GM19397 (cell line): ENCODE measurements at regions not wholly inside any gene's neighbourhood (a gene's known extent, or its start where the extent isn't known, plus 50 kb on each side); places are given as distances from the start of the nearest gene placed in this dataset.

Experiments
- ATAC-seq: cut with Tn5 transposase; IDR thresholded peaks from one replicate; pipeline ENCODE4 v1.9.1; 2021; ENCODE audit warnings: mild to moderate bottlenecking, moderate library complexity; ENCODE audit not compliant: unreplicated experiment

GRCh38 chr18:53757328-53757727 lies 467.1 kb downstream of the MBD2 start:
- no peak for ATAC-seq

DNA sequence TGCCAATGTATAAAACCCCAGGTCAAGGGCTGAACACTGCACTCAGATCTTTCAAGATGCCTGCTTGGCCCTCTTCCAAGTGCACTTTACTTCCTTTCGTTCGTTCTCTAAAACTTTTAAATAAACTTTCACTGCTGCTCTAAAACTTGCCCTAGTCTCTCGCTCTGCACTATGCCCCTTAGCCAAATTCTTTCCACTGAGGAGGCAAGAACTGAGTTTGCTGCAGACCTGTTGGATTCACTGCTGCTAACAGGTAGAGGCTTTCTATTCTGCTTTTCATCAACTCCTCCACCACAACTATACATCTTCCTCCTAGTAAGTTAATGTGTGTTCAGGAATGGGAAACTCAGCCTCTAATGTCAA lies 467.9 kb downstream of the MBD2 start:
- no peak for ATAC-seq

GRCh38 chr18:53755914-53756609 lies 468.4 kb downstream of the MBD2 start:
- no peak for ATAC-seq

- no peak for ATAC-seq
Measured at GRCh38 chr18:53754154-53754553, 470.3 kb downstream of the MBD2 start.

GRCh38 chr18:53753601-53754000 lies 470.9 kb downstream of the MBD2 start:
- ATAC-seq, result no peak

- ATAC-seq, result no peak
Measured at GRCh38 chr18:53752781-53753367, 471.6 kb downstream of the MBD2 start.

DNA sequence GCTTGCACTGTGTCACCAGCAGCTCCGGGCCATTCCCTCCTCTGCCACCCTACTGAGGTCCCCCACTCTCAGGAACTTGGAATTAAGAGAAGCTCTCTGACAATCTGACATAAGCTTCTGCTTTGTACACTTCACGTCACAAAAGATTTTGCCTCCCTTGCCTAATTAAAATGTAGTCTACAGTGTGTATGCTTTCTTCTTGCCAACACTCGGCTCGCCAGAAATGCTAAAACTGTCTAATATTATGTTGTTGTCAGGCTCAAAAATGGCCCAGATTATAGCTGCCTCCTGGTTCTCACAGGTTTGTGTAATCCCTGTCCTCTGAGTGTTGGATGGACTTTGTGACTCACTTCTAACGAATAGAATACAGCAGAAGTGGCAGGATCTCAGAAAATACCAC lies 474.7 kb downstream of the MBD2 start:
- no peak for ATAC-seq

DNA sequence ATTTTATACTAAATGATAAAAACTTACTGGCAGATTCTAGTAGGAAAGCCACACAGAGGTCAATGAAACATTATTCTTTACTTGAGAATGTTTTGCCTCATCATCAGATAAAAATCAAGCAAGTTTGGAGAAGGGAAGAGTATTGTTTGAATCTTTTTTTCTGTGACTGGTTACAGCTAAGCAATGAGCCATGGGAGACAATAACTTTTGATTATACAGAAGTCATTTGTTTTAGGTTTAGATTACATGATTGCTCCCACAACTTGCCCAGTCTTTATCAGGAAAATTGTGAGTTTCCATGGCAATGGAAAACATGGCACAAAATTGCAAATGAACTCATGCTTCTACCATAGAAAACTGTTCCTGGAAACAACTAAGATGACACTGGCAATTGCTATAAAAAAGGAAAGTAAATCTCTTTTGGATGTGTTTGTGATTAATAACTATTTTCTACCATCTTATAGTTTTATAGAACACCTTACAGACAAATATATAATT lies 476.8 kb downstream of the MBD2 start:
- no peak for ATAC-seq

DNA sequence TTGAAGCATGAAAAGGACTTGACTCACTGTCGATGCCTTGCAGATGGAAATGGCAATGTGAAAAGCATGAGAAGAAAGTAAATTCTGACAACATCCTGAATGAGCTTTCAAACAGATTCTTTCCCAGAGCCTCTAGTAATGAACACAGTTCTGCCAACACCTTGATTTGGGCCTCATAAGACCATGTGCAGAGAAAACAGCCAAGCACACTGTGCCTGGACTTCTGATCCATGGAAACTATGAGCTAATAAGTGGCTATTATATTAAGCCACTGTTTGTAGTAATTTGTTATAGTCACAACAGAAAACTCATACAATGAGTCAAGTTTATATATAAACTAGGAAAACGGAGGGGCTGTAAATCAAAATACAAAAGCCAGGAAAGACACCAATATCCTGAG lies 477.3 kb downstream of the MBD2 start:
- ATAC-seq, result no peak

DNA sequence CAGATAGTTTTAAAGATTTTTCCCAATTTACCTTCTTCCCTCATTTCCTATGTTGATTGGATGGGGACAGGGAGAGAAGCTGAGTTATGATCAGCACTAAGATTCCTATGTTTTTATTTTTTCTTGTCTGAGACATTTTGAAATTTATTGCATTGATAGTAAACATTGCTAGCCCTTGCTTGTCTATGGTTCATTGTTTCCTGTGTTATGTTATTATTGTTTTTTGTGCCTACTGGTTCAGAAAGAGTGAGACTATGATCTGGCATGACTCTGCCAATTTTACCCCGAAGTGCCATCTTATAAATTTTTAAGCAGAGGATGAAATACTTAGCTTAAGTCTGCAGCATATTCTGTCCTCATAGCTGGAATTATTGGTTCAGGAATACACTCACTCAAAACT lies 478.5 kb downstream of the MBD2 start:
- ATAC-seq, result no peak

- ATAC-seq, result no peak
Measured at GRCh38 chr18:53745224-53745967, 479.1 kb downstream of the MBD2 start.

DNA sequence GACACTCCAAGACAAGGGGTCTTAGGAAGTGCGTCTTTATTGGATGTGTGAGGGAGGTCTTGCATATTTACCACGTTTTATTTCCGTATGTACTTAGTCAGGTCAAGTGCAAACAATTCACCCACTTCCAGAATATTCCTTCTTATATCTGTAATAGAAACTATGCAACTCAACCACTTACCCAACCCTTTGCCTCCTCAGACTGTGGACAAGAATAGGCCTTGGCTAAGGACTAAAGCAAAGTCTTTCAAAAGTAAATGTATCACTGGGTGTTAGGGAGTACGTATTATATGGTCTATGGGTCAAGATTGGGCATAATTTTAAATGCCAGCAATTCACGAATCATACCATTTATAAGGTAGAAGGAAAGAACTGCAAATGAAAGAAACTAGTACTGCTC lies 484.8 kb downstream of the MBD2 start:
- ATAC-seq, result no peak

DNA sequence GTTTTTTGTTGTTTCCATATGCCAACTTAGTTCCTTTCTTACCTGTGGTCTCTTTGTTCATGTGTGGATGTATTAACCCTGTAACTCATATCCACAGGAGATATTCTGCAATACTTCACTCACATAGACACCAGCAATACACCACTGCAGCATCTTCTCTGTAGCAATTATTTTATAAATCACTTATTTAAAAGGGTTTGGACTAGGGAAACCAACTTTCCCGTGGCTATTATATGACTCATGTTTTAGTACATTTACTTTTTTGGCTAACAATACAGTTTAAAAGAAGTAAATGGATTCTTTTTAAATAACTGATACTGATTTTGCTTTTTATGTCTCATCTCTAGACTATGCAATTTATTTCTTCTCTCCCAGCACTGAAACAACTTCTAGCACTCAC lies 488.9 kb downstream of the MBD2 start:
- no peak for ATAC-seq

DNA sequence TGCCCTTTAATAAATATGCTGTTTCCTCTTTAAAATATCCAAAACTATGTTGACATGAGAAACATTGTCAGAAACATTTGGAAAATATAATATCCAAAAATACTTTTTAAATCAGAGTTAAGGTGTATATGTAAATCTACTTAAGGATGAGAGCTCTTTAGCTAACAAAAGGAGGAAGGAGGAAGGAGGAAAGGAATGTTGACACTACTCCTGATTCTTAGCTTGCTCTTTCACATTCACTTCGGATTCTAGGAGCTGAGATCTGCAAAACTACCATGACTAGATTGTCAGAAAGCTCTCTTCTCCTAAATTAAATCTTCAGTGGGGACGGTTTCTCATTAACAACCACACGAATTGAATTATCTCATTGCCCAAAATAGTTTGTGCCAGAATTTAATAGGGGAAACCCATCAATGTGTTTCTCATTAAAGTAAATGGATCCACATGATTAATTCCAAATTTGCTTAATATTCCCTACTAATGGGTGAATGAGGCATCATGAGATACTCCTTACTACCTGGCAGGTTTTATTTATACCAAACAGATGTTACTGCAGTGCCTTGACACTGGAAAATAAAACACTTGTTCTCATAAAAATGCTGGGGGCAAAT lies 509.1 kb downstream of the MBD2 start:
- ATAC-seq, result no peak

- ATAC-seq, result no peak
Measured at GRCh38 chr18:53710080-53710479, 514.4 kb downstream of the MBD2 start.

DNA sequence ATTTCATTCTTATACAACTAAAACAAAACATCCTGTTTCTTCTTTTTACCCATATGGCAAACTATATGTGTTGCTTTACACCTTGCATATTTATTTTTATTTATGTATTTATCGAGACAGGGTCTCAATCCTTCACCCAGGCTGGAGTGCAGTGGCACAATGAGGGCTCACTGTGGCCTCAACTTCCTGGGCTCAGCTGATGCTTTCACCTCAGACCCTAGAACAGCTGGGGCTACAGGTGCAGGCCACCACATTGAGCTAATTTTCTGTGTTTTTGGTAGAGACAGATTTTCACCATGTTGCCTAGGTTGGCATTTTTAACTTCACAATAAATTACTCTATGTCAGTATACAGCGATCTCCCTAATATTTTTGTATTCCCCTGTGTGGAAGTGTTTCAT lies 522.0 kb downstream of the MBD2 start:
- ATAC-seq, result no peak

DNA sequence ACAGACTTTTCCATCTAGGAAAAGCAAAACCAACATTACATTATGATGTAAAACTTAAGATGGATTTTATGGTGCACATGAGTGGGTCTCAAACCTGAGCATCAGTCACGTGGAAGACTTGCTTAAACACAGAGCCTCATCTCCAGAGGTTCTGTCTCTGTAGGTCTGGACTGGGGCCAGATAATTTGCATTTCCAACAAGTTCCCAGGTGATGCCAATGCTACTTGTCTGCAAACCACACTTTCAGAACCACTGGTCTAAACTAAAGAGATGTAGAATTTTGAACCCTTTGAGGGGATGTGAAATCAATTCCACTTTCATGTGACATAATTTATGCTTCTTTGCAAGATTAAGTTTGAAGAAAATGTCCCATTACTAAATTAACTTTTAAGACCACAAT lies 522.8 kb downstream of the MBD2 start:
- no peak for ATAC-seq

GRCh38 chr18:53698907-53699306 lies 525.6 kb downstream of the MBD2 start:
- ATAC-seq, result no peak

DNA sequence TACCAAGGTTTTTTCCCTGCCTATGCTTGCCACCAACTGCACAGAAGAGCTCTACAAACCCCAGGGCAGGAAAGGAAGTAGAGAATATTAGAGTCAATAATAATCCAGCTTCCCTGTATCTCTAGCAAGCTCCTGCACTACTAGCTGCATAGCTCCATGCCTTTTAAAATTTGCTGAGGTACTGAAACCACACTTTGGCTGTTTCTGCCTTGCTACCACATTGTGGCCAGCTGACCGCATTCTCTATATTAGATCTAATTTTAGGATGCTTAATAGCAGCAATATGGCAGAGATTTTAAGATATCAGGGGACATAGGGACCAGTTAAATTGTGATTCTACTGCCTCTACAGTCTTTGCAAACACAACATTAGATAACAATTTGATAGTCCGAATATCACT lies 534.6 kb downstream of the MBD2 start:
- no peak for ATAC-seq

- ATAC-seq, result no peak
Measured at GRCh38 chr18:53686965-53687364, 537.5 kb downstream of the MBD2 start.

GRCh38 chr18:53682796-53683195 lies 541.7 kb downstream of the MBD2 start:
- ATAC-seq, result no peak

DNA sequence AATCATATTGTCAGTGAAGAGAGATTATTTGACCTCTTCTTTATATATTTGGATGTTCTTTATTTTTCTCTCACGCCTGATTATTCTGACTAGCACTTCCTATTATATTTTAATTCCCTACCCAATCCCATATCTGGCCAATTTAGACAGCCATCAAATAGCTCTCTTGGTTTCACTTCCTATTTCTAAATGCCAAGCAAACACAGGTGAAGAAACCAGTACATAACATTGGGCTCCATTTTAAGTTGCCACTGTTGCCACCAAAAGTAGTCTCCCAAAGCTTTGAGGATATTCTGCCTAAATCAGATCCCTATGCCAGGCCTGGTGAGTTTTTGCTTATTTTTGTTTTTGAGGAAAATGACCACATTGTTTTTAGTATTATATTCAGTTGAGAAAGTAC lies 547.0 kb downstream of the MBD2 start:
- no peak for ATAC-seq
